NCI-H2029 (cell line): ENCODE measurements at regions not wholly inside any gene's neighbourhood (a gene's known extent, or its start where the extent isn't known, plus 50 kb on each side); places are given as distances from the start of the nearest gene placed in this dataset.

ENCODE experiments used
- DNase-seq: peaks from one replicate; lab custom pipeline; 2025; lab: John Stamatoyannopoulos, UW

DNA sequence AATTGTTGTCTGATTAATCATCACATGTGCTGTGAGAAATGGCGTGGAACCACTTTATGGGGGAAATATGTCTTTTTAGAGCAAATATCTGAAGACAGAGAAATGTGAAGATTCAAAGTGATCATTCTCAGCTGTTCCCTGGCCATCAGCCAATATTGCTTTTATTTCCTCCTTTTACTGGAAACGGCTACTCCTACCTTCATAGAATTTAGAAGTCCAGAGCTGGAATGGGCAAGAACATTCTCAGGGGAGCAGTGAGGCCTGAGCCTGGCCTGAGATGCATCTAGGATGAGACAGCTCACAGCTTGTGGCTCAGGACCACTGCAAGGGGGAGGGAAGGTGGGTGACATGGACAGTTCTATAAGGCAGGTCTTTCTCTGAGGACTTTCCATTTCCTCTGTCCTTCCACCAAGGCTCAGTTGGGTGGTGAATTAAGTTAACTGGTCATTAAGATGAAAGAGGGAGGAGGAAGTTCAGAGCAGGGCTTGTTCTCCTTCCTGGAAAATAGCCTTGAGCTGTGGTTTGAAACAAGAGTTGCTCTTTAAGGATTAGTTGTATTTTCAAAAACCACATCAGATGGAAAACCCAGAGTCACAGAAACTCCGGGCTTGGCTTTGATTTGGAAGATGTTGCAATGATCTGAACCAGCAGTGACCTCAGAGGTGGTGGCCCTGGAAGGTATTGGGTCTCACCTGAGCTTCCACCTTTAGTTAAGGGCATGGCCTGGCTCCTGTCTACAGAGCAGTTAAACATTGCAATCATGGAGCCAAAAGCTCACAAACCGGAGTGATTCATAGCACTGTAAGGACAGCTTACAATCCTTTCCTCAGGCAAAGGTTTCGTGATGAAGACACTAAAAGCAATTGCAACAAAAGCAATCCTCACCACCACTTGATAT, 144.3 kb downstream of the VAPA start:
- no peak for DNase-seq

DNA sequence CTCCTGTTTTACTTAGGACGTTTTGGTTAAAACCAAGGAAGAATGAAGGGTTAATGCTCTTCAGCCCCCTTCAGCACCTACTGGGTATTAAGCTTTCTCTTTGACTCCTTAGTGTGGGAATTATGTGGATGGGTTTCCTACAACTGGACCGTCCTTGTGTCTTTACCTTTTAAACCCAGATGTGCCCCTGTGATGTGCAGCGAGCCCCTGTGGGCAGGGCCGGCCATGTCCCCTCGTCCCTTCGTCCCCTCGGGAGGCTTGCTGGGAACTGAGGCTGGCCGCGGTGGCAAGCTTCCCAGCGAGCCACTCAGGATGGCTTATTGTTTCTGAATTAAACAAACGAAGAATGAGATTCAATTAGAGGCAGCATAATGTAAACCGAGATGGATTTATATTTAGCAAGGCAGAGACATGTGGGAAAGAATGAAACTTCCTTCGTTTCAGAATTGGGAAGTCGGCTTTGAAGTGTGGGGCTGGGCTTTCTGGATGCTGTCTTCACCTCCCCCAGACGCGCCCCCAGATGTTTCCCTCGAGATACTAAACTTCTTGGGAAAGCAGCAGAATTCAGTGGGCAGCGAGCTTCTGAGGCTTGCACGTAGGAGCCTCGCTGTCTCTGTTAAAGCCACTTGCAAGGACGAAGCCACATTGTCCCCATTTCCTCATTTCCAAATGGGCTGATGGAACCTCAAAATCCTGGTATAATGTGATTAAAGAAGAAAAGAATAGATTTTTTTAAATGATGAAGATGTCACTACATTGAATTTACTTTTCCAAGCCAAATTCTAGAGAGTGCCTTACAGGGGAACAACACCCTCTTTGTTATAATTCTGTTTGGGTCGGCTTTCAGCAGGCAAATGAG, 146.0 kb downstream of the VAPA start:
- no peak for DNase-seq

GRCh38 chr18:10060469-10060782, 146.6 kb downstream of the VAPA start:
- DNase-seq, result no peak

DNA sequence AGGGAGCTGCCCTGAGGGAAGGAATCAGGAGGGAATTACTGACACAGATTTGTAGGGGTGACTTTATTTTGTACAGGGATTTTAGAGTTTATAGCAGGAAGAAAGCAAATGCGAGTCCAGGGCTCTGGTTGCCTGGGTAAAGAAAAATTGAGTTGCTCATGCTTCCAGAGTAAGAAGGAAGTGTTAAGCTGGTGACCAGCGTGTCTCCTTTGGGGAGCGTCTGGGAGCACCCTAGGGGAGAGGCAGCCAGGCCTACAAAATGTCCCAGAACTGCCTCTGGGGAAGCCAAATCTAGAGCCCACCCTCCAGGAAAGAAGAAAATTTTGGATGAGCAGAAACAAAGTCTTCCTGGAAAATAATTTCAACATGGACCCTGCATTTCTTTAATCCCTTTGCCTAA, 147.0 kb downstream of the VAPA start:
- DNase-seq, result no peak

GRCh38 chr18:10061566-10062140, 147.8 kb downstream of the VAPA start:
- DNase-seq, result no peak

DNA sequence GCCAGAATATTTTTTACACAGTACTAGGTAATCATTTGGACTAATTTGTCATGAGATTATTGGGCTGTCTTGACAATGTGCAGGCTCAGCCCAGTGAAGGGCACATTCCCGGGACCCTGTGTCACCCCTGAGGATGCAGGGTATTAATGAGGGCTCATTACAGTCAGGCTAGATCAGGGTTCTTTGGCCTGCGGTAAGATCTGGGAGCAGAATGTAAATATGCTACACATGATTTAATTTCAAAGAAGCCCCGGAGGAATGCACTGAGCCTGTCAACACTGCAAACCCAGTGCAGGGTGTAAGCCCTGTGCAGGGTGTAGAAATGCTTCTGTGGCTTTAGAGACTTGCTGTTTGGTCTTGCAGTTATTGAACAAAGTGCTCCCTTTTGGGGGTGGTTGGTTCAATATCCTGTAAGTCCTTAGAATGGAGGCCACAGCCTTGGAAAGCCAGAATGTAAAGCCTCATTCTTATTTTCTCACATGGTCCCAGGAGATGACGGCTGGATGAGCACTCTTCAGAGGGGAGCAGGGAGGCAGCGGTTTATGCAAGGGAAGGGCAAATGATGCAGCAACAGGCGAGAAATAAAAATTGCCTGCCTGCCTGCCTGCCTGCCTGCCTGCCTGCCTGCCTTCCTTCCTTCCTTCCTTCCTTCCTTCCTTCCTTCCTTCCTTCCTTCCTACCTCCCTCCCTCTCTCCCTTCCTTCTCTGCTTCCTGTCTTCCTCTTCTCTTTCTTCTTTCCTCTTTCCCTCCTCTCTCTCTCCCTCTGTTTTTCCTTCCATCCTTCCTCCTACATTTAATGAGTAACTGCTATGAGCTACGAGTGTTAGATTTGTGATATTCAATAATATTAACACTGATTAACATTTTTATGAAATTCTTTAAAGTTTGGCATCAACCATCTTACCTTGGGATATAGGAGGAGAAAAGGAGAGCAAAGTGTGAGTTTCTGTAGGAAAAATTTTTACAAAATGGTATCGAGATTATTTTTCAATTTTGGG, 148.8 kb downstream of the VAPA start:
- no peak for DNase-seq

GRCh38 chr18:10063489-10063888, 149.7 kb downstream of the VAPA start:
- DNase-seq, result no peak

DNA sequence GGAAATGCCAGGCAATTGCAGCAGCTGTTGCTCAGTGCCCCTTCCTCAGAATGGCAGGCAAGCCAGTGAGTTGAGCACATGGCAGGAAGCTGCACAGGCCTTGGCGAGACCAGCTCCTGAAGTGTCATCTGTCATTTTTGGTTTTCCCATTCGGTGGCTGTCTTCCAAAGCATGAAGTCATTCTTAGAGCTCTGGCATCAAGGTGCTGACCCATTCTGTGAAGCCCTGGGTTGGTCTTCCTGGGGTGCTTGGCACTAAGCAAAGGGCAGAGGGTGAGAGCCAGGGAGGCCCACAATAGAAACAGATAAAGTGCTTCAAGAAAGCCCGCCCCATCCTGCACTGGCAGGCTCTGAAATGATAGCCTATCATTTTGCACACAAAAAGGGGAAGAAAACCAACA, 150.5 kb downstream of the VAPA start:
- no peak for DNase-seq

- no peak for DNase-seq
Observed at GRCh38 chr18:10065296-10065695, 151.5 kb downstream of the VAPA start.

GRCh38 chr18:10067670-10068659, 154.1 kb downstream of the VAPA start:
- no peak for DNase-seq

DNA sequence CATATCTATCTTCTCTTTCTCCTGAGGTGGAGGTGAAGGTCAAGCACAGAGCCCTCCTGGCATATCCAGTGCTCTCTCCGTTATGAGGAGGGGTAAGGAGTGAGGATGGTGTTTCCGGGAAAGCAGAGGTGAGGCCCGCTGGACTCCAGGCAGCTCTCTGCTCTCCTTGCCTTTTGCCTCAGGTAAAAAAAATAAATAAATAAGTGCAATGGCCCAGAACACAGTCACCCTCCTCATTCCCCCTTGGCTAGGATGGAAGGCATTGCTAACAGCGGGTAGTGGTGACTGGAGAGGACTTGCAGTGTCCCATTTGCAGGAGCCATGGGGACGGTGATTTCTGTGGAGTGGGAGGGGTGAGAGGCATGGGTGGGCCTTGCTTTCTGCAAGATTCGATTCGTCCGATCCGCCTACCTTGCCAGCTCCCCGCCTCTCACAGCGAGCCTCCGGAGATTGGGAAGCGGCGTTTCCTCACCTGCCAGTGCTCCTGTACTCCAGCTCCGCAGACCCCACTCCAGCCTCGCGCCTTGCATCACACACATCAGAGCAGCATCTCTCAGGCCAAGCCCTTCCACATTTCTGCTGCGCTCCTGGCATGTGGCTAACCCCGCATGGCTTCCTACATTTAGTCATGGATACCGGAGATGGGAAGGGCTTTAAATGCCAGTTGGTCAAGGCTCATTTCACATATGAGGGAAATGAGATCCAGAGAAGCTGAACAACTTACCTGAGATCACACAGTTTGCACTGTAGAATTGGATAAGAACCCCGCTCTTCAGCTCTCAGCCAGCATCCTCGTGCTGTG, 155.2 kb downstream of the VAPA start:
- no peak for DNase-seq

DNA sequence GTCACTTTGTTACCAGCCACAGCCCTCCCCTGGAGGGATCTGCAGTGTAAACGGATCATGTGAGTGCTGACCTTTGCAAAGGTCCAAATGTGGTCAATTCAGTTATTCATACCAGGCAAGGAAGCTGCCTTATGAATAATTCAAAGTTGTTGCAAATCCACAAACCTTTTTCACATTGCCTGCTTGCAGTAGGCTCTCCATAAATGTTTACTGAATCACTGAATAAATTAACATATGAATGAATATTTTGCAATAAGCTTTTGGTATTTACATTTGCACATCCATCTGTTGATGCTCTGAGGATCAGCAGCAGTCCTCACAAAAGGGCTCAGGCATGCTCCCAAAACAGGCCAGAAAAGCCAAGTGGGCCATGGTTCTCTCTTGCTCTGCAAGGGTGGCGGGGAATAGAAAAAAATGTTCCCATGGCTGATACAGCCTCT, 156.8 kb downstream of the VAPA start:
- DNase-seq, result no peak

DNA sequence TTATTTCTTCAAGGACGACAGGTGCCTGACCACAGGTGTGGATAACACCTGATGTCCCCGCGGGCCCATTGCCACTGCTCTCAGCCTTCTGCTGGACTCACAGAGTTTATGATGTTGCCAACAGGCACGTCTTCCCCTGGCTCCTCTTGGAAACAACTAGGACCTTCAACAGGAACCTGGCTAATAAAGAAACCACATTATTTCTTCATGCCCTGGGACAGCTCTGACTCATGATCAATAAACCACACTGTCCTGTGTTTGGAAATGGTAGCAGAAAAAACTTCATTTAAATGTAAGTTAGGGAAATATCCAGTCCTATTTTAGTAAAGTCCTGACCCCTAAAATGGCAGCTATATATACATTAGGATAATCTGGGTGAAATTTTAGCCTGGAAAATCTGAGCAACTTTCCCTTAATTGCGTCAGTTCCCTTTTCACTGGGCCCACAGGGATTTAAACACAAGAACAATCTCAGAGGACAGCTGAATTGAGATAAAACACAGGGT, 158.9 kb downstream of the VAPA start:
- DNase-seq, result no peak

DNA sequence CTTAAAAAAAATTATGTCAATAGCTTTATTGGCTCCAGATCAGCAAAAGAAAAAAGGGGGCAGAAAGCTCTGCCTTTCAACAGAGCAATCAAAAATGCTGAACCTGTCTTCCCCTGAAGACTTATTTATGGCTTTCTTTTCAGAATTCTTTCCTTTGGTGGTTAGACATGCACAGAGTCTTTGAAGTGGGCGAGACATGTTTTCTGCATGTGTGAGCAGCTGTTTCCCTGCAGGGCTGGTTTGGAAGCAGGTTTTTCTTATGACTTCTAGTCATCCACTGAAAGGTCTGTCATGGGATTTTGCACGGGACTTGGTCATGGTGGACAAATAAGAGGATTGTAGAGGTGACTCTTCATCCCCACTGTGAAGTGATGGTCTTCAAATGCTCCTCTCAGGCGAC, 160.3 kb downstream of the VAPA start:
- no peak for DNase-seq

DNA sequence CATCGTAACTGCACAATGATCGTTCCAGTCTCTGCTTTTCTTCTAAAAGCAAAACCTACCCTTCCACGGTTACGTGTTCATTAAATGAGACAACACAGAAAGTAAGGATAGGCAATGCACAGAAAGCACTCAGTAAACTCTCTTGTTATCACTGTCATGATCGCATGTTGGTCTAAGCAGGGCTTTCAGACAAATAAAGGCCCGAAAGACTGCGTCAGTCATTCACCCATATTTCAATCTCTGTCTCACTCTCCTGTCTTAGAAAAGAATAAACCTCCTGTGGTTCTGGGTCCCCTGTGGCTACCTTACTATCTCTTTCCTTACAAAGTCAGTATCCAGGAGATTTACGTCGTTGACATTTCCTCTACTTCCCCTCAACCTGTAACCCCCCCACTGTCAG, 160.9 kb downstream of the VAPA start:
- no peak for DNase-seq

GRCh38 chr18:10076502-10077030, 162.8 kb downstream of the VAPA start:
- DNase-seq, result no peak

DNA sequence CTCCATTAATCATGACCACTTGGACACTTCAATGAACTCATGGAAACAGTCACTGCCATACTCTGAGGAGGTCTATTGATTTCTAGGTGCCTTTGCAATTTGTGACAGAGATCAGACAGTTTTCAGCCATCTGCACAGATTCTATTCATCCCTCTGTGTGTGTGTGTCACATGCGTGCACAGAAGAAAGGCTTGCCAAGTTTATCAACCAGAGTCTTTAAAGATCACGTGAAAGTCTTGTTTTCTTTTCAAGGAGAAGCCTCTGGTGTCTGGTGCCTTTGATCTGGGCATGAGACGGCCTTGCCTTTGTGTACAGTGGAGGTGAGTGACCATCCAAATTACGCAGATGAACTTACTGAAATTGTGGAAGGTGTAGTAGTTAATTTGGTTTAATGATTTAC, 164.2 kb downstream of the VAPA start:
- no peak for DNase-seq

GRCh38 chr18:10080372-10080771, 166.6 kb downstream of the VAPA start:
- no peak for DNase-seq

DNA sequence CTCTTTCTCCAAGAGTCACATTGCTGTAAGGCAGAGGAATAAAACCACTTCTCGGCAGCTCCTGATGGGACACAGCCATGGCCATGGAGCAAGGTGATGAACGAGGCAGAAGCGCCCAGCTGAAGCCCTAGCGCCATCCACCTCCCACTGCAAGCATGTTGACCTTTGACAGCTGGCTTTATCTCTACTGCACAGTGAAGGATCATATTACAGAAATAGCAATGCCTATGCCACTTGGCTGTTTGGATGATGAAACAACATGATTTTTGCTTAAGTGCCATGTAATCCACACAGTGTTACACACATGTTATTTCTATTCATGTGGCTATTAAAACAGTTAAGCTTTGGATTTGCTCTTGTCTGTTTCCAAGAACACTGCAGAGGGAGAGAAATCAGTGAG, 167.7 kb downstream of the VAPA start:
- no peak for DNase-seq
